Thoracic aorta (tissue), 2 donors: ENCODE measurements at regions not wholly inside any gene's neighbourhood (a gene's known extent, or its start where the extent isn't known, plus 50 kb on each side); places are given as distances from the start of the nearest gene placed in this dataset.

Experiments
- ATAC-seq: fragments of 150-250 bp; one replicate; pipeline ENCODE4 v1.8.0; 2017; ENCODE audit warnings: low read depth; ENCODE audit not compliant: insufficient number of reproducible peaks, low FRiP score
- DNase-seq: peaks from one replicate; pipeline ENCODE4 v3.0.0-alpha.2; 2020; ENCODE audit warnings: low spot score
- H3K27ac ChIP-seq, 2 donors: fragments of 200-600 bp; sonication (generic); 1 replicate in 1 of 2; 2 replicates in 1 of 2; pipeline ENCODE4 v1.5.1; 2016; ENCODE audit warnings: mild to moderate bottlenecking in 2 of 2, moderate library complexity in 2 of 2
- H3K27me3 ChIP-seq: fragments of 200-600 bp; sonication (generic); replicated peaks from 2 replicates; pipeline ENCODE4 v1.6.0; 2016; ENCODE audit warnings: mild to moderate bottlenecking; ENCODE audit not compliant: insufficient read depth
- H3K36me3 ChIP-seq: fragments of 200-600 bp; sonication (generic); one replicate; pipeline ENCODE4 v1.5.1; 2016
- H3K4me1 ChIP-seq, 2 donors: fragments of 200-600 bp; sonication (generic); 1 replicate in 1 of 2; 2 replicates in 1 of 2; pipeline versions ENCODE4 v1.5.1 to v1.6.0; 2016; ENCODE audit warnings: low read depth in 2 of 2, mild to moderate bottlenecking in 1 of 2; ENCODE audit not compliant: control insufficient read depth in 1 of 2
- H3K4me3 ChIP-seq: fragments of 200-600 bp; sonication (generic); 2 replicates; pipeline ENCODE4 v1.5.1; 2016; ENCODE audit warnings: mild to moderate bottlenecking
- H3K9me3 ChIP-seq: fragments of 200-600 bp; sonication (generic); 2 replicates; pipeline ENCODE4 v1.5.1; 2016
- TF ChIP-seq, protein P1 (sequence below): fragments of 200-600 bp; sonication (generic); IDR thresholded peaks from one replicate; pipeline ENCODE4 v1.5.1; 2019; ENCODE audit warnings: antibody characterized with exemption

DNA sequence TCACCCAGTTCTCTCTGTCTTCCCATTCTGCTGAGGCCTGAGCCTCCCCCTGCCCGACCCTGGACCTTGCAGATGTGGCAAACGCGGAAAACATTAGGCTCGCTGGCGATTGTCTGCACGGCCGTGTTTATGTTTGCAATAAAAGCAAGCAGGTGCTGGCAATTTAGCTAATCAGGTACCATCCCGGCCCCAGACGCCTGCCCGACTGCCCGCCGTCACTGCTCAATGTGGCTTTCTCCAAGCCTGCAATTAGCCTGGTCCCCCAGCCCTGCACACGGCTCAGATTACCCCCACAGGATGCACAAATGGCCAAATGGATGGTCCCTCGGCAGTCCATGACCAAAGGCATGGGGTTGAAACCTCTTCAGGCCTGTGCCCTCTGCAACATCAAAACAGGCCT, 259.7 kb downstream of the MN1 start:
- H3K9me3 ChIP-seq: no peaks in the 10 kb centered on the region
- no peak overlapping the region for H3K27ac ChIP-seq
- no peak overlapping the region for H3K4me3 ChIP-seq
- DNase-seq (no peak), ATAC-seq (no peak)
- no peaks in the 10 kb centered on the region for H3K36me3 ChIP-seq
- H3K4me1 ChIP-seq: no peaks in the 10 kb centered on the region
- H3K27me3 ChIP-seq: no peaks in the 10 kb centered on the region
- TF ChIP-seq, protein P1, sequence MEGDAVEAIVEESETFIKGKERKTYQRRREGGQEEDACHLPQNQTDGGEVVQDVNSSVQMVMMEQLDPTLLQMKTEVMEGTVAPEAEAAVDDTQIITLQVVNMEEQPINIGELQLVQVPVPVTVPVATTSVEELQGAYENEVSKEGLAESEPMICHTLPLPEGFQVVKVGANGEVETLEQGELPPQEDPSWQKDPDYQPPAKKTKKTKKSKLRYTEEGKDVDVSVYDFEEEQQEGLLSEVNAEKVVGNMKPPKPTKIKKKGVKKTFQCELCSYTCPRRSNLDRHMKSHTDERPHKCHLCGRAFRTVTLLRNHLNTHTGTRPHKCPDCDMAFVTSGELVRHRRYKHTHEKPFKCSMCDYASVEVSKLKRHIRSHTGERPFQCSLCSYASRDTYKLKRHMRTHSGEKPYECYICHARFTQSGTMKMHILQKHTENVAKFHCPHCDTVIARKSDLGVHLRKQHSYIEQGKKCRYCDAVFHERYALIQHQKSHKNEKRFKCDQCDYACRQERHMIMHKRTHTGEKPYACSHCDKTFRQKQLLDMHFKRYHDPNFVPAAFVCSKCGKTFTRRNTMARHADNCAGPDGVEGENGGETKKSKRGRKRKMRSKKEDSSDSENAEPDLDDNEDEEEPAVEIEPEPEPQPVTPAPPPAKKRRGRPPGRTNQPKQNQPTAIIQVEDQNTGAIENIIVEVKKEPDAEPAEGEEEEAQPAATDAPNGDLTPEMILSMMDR: no peak

DNA sequence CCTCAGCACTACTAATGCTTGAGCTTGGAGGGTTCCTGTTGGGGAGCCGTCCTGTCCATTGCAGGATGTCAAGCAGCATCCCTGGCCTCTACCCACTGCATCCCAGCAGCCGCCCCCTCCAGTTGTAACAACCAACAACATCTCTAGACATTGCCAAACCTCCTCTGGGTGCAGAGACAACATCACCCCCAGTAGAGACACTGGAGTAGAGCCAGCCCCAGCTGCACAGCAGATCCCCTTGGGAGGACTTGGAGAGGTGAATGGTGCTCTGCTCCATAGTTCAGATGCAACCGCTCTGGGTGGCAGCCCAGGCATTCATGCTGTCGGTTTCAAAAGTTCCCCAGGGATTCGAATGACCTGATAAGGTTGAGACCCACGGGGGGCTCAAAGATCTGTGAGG, 259.0 kb downstream of the MN1 start:
- H3K27ac ChIP-seq: no peak overlapping the region
- no peaks in the 10 kb centered on the region for H3K36me3 ChIP-seq
- H3K4me1 ChIP-seq: no peaks in the 10 kb centered on the region
- H3K9me3 ChIP-seq: no peaks in the 10 kb centered on the region
- no peaks in the 10 kb centered on the region for H3K27me3 ChIP-seq
- DNase-seq: no peak
- TF ChIP-seq, protein P1: no peak
- ATAC-seq: no peak
- no peak overlapping the region for H3K4me3 ChIP-seq

DNA sequence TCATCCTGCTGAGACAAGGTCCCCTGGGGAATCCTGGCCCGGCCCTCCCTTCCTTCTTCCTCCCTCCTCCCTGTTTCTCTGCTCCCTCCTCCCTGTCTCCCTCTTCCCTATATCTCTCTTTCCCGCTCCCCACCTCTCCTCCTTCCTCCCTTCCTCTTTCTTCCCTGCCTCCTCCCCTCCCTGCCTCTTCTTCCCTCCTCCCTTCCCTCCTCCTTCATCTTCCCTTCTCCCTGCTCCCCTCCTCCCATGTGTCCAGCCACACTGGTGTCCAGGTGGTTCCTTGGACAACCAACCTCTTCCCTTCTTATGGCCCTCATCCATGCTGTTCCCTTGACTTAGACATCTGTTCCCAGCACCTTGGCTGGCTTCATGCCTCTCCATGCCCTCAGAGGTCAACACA, 258.1 kb downstream of the MN1 start:
- ATAC-seq (no peak), DNase-seq (no peak)
- no peak overlapping the region for H3K27ac ChIP-seq
- H3K4me3 ChIP-seq: no peak overlapping the region
- H3K27me3 ChIP-seq: no peaks in the 10 kb centered on the region
- no peaks in the 10 kb centered on the region for H3K36me3 ChIP-seq
- H3K9me3 ChIP-seq: no peaks in the 10 kb centered on the region
- H3K4me1 ChIP-seq: no peaks in the 10 kb centered on the region
- TF ChIP-seq, protein P1: no peak

DNA sequence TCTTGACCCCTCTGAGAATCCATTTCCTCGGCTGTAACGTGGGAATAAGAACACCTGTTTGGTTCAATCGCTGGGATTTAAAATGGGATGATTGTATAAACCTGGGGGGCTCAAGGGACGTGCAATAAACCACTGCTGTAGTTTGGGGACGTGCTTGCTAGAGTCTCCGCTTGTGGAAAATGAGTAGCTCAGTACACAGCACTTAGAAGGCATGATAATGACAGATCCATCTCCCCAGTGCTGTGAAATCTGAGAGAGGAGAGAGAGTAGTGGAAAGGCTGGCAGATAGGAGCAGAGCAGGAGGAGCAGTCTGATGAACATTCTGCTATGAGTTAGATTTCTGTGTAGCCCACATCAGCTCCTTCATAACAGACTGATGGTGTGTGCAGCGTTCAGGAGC, 256.5 kb downstream of the MN1 start:
- Histone ChIP-seq H3K4me3 (no peak overlapping the region), H3K4me1 (no peaks in the 10 kb centered on the region), H3K36me3 (no peaks in the 10 kb centered on the region), H3K27me3 (no peaks in the 10 kb centered on the region), H3K9me3 (no peaks in the 10 kb centered on the region), H3K27ac (no peak overlapping the region)
- no peak for DNase-seq
- TF ChIP-seq, protein P1: no peak
- ATAC-seq: no peak

DNA sequence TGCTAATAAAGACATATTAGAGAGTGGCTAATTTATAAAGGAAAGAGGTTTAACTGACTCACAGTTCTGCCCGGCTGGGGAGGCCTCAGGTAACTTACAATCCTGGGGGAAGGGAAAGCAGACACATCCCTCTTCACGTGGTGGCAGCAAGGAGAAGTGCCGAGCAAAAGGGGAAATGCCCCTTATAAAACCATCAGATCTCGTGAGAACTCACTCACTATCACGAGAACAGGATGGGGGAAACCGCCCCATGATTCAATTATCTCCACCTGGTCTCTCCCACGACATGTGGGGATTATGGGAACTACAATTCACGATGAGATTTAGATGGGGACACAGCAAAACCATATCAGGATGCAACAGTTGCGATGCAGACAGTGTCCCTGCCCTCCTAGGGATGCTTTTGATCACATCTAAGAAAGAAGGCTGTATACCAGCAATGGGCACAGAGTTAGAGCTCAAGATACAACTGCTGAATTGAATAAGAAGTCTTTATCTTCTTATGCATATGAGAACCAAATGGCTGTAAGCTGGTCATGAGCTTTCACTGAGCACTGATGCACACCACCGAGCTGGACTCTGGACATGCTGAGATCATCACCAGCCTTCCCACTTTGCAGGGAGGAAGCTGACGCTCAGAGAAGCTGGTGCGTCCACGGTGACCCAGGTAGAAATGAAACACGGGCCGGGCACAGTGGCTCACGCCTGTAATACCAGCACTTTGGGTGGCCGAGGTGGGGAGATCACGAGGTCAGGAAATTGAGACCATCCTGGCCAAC, 255.2 kb downstream of the MN1 start:
- DNase-seq (no peak), ATAC-seq (no peak)
- Histone ChIP-seq H3K27ac (no peak overlapping the region), H3K4me1 (no peaks in the 10 kb centered on the region), H3K27me3 (no peaks in the 10 kb centered on the region), H3K4me3 (no peak overlapping the region), H3K36me3 (no peaks in the 10 kb centered on the region), H3K9me3 (no peaks in the 10 kb centered on the region)
- TF ChIP-seq, protein P1: no peak
